ENCODE measurements at regions not wholly inside any gene's neighbourhood (a gene's known extent, or its start where the extent isn't known, plus 50 kb on each side); places are given as distances from the start of the nearest gene placed in this dataset.

- no peaks in the 10 kb centered on the region for H3K9me3 ChIP-seq
- H3K27me3 ChIP-seq = no peaks in the 10 kb centered on the region
- no peaks in the 10 kb centered on the region for H3K4me1 ChIP-seq (ENCODE audit: control insufficient read depth in 1 of 2, insufficient read depth in 1 of 2, low read depth in 1 of 2, low read length in 1 of 2)
- no peak overlapping the region for H3K4me3 ChIP-seq (ENCODE audit: low read depth in 1 of 2, low read length in 1 of 2)
- H3K36me3 ChIP-seq = no peaks in the 10 kb centered on the region
- TF ChIP-seq CTCF (IDR thresholded peaks at IDR 0.05) = no peak
- H3K27ac ChIP-seq = no peak overlapping the region
Measured at GRCh38 chr12:11962860-11963259, 107.9 kb upstream of the BCL2L14 start.

- no peaks in the 10 kb centered on the region for H3K9me3 ChIP-seq
- no peak overlapping the region for H3K27ac ChIP-seq
- no peaks in the 10 kb centered on the region for H3K4me1 ChIP-seq (ENCODE audit: control insufficient read depth in 1 of 2, insufficient read depth in 1 of 2, low read depth in 1 of 2, low read length in 1 of 2)
- no peak for TF ChIP-seq CTCF (IDR thresholded peaks at IDR 0.05)
- H3K27me3 ChIP-seq = no peaks in the 10 kb centered on the region
- H3K36me3 ChIP-seq = no peaks in the 10 kb centered on the region
- H3K4me3 ChIP-seq (ENCODE audit: low read depth in 1 of 2, low read length in 1 of 2) = no peak overlapping the region
Measured at GRCh38 chr12:11963841-11964471, 106.8 kb upstream of the BCL2L14 start.

- Histone ChIP-seq H3K36me3 (no peaks in the 10 kb centered on the region), H3K27ac (no peak overlapping the region), H3K27me3 (no peaks in the 10 kb centered on the region), H3K4me3 (ENCODE audit: low read depth in 1 of 2, low read length in 1 of 2) (no peak overlapping the region), H3K9me3 (no peaks in the 10 kb centered on the region), H3K4me1 (ENCODE audit: control insufficient read depth in 1 of 2, insufficient read depth in 1 of 2, low read depth in 1 of 2, low read length in 1 of 2) (no peaks in the 10 kb centered on the region)
- TF ChIP-seq CTCF (IDR thresholded peaks at IDR 0.05) = no peak
Measured at GRCh38 chr12:11965258-11965910, 105.4 kb upstream of the BCL2L14 start.

- H3K36me3 ChIP-seq = no peaks in the 10 kb centered on the region
Measured at GRCh38 chr12:11967376-11968047, 103.2 kb upstream of the BCL2L14 start.

GRCh38 chr12:11968048-11968383 lies 102.7 kb upstream of the BCL2L14 start:
- H3K27ac ChIP-seq = no peak overlapping the region
- no peaks in the 10 kb centered on the region for H3K27me3 ChIP-seq
- no peaks in the 10 kb centered on the region for H3K4me1 ChIP-seq (ENCODE audit: control insufficient read depth in 1 of 2, insufficient read depth in 1 of 2, low read depth in 1 of 2, low read length in 1 of 2)
- H3K9me3 ChIP-seq = no peaks in the 10 kb centered on the region
- TF ChIP-seq CTCF (IDR thresholded peaks at IDR 0.05) = no peak
- H3K4me3 ChIP-seq (ENCODE audit: low read depth in 1 of 2, low read length in 1 of 2) = no peak overlapping the region
- H3K36me3 ChIP-seq = no peaks in the 10 kb centered on the region

More at GRCh38 chr12:11967376-11968047, 103.2 kb upstream of the BCL2L14 start:
- Histone ChIP-seq H3K4me3 (ENCODE audit: low read depth in 1 of 2, low read length in 1 of 2) (no peak overlapping the region), H3K27ac (no peak overlapping the region), H3K4me1 (ENCODE audit: control insufficient read depth in 1 of 2, insufficient read depth in 1 of 2, low read depth in 1 of 2, low read length in 1 of 2) (no peaks in the 10 kb centered on the region), H3K9me3 (no peaks in the 10 kb centered on the region), H3K27me3 (no peaks in the 10 kb centered on the region)
- no peak for TF ChIP-seq CTCF (IDR thresholded peaks at IDR 0.05)
